ENCODE measurements at regions not wholly inside any gene's neighbourhood (a gene's known extent, or its start where the extent isn't known, plus 50 kb on each side); places are given as distances from the start of the nearest gene placed in this dataset.
"Not testable (repeated sequence)": the region's sequence is repeated elsewhere in the genome, so short reads cannot be mapped to it uniquely, and the experiment has no call there.

- in situ Hi-C loops (cut with HindIII; ENCODE audit: low pct_unique_long_range_greater_than_20kb, low sequenced_read_pairs); DNase-seq (ENCODE audit: low read depth in 1 of 2, low spot score in 1 of 2): not testable (repeated sequence)
Observed at GRCh38 chr1:146883190-146883589, 54.9 kb upstream of the NBPF12 start.

GRCh38 chr1:146881096-146881495 is 57.0 kb upstream of the NBPF12 start:
- in situ Hi-C loops (cut with HindIII; ENCODE audit: low pct_unique_long_range_greater_than_20kb, low sequenced_read_pairs); DNase-seq (ENCODE audit: low read depth in 1 of 2, low spot score in 1 of 2): not testable (repeated sequence)

- DNase-seq (ENCODE audit: low read depth in 1 of 2, low spot score in 1 of 2); in situ Hi-C loops (cut with HindIII; ENCODE audit: low pct_unique_long_range_greater_than_20kb, low sequenced_read_pairs): not testable (repeated sequence)
Observed at GRCh38 chr1:146863799-146864319, 74.3 kb upstream of the NBPF12 start.

- in situ Hi-C loops (cut with HindIII; ENCODE audit: low pct_unique_long_range_greater_than_20kb, low sequenced_read_pairs), result not testable (repeated sequence)
- peak in 1 of 2 experiments; percentile 31 for DNase-seq (ENCODE audit: low read depth in 1 of 2, low spot score in 1 of 2)
Observed at GRCh38 chr1:146853147-146853546, 85.0 kb upstream of the NBPF12 start.

- DNase-seq (ENCODE audit: low read depth in 1 of 2, low spot score in 1 of 2); in situ Hi-C loops (cut with HindIII; ENCODE audit: low pct_unique_long_range_greater_than_20kb, low sequenced_read_pairs): not testable (repeated sequence)
Observed at GRCh38 chr1:146850352-146850889, 87.7 kb upstream of the NBPF12 start.

GRCh38 chr1:146838725-146839124 is 99.4 kb upstream of the NBPF12 start:
- in situ Hi-C loops (cut with HindIII; ENCODE audit: low pct_unique_long_range_greater_than_20kb, low sequenced_read_pairs); DNase-seq (ENCODE audit: low read depth in 1 of 2, low spot score in 1 of 2): not testable (repeated sequence)

GRCh38 chr1:146826957-146827356 is 111.2 kb upstream of the NBPF12 start:
- in situ Hi-C loops (cut with HindIII; ENCODE audit: low pct_unique_long_range_greater_than_20kb, low sequenced_read_pairs); DNase-seq (ENCODE audit: low read depth in 1 of 2, low spot score in 1 of 2): not testable (repeated sequence)

- in situ Hi-C loops (cut with HindIII; ENCODE audit: low pct_unique_long_range_greater_than_20kb, low sequenced_read_pairs), result not testable (repeated sequence)
Observed at GRCh38 chr1:146794236-146794635, 143.9 kb upstream of the NBPF12 start.

GRCh38 chr1:146792725-146793124 is 145.4 kb upstream of the NBPF12 start:
- peak in 1 of 2 experiments; percentile 39 for DNase-seq (ENCODE audit: low read depth in 1 of 2, low spot score in 1 of 2)
- in situ Hi-C loops (cut with HindIII; ENCODE audit: low pct_unique_long_range_greater_than_20kb, low sequenced_read_pairs), result not testable (repeated sequence)

More at GRCh38 chr1:146794236-146794635, 143.9 kb upstream of the NBPF12 start:
- not testable (repeated sequence) for DNase-seq (ENCODE audit: low read depth in 1 of 2, low spot score in 1 of 2)

- in situ Hi-C loops (cut with HindIII; ENCODE audit: low pct_unique_long_range_greater_than_20kb, low sequenced_read_pairs); DNase-seq (ENCODE audit: low read depth in 1 of 2, low spot score in 1 of 2): not testable (repeated sequence)
Observed at GRCh38 chr1:146784212-146784940, 153.7 kb upstream of the NBPF12 start.

GRCh38 chr1:146781235-146781634 is 156.9 kb upstream of the NBPF12 start:
- DNase-seq (ENCODE audit: low read depth in 1 of 2, low spot score in 1 of 2); in situ Hi-C loops (cut with HindIII; ENCODE audit: low pct_unique_long_range_greater_than_20kb, low sequenced_read_pairs): not testable (repeated sequence)

- in situ Hi-C loops (cut with HindIII; ENCODE audit: low pct_unique_long_range_greater_than_20kb, low sequenced_read_pairs); DNase-seq (ENCODE audit: low read depth in 1 of 2, low spot score in 1 of 2): not testable (repeated sequence)
Observed at GRCh38 chr1:146777826-146778602, 160.1 kb upstream of the NBPF12 start.

GRCh38 chr1:146774988-146775387 is 163.1 kb upstream of the NBPF12 start:
- DNase-seq (ENCODE audit: low read depth in 1 of 2, low spot score in 1 of 2); in situ Hi-C loops (cut with HindIII; ENCODE audit: low pct_unique_long_range_greater_than_20kb, low sequenced_read_pairs): not testable (repeated sequence)

- in situ Hi-C loops (cut with HindIII; ENCODE audit: low pct_unique_long_range_greater_than_20kb, low sequenced_read_pairs); DNase-seq (ENCODE audit: low read depth in 1 of 2, low spot score in 1 of 2): not testable (repeated sequence)
Observed at GRCh38 chr1:146774271-146774670, 163.9 kb upstream of the NBPF12 start.

- DNase-seq (ENCODE audit: low read depth in 1 of 2, low spot score in 1 of 2); in situ Hi-C loops (cut with HindIII; ENCODE audit: low pct_unique_long_range_greater_than_20kb, low sequenced_read_pairs): not testable (repeated sequence)
Observed at GRCh38 chr1:146771409-146771808, 166.7 kb upstream of the NBPF12 start.

- DNase-seq (ENCODE audit: low read depth in 1 of 2, low spot score in 1 of 2); in situ Hi-C loops (cut with HindIII; ENCODE audit: low pct_unique_long_range_greater_than_20kb, low sequenced_read_pairs): not testable (repeated sequence)
Observed at GRCh38 chr1:146770998-146771397, 167.1 kb upstream of the NBPF12 start.

- in situ Hi-C loops (cut with HindIII; ENCODE audit: low pct_unique_long_range_greater_than_20kb, low sequenced_read_pairs); DNase-seq (ENCODE audit: low read depth in 1 of 2, low spot score in 1 of 2): not testable (repeated sequence)
Observed at GRCh38 chr1:146763234-146763633, 174.9 kb upstream of the NBPF12 start.

GRCh38 chr1:146756858-146757257 is 181.3 kb upstream of the NBPF12 start:
- in situ Hi-C loops (cut with HindIII; ENCODE audit: low pct_unique_long_range_greater_than_20kb, low sequenced_read_pairs), result not testable (repeated sequence)

More at GRCh38 chr1:146756858-146757257, 181.3 kb upstream of the NBPF12 start:
- DNase-seq (ENCODE audit: low read depth in 1 of 2, low spot score in 1 of 2), result not testable (repeated sequence)

Data from T47D (cell line).